Activated gamma-delta T cell (primary cell): ENCODE measurements at regions not wholly inside any gene's neighbourhood (a gene's known extent, or its start where the extent isn't known, plus 50 kb on each side); places are given as distances from the start of the nearest gene placed in this dataset.
"Not testable (repeated sequence)": the region's sequence is repeated elsewhere in the genome, so short reads cannot be mapped to it uniquely, and the experiment has no call there.

Experiments used
- DNase-seq: peaks from one replicate; lab custom pipeline; 2025; lab: John Stamatoyannopoulos, UW

GRCh38 chr16:79895917-79896203 lies 295.3 kb upstream of the MAF start:
- no peak for DNase-seq

GRCh38 chr16:79895053-79895916 lies 294.7 kb upstream of the MAF start:
- no peak for DNase-seq

- DNase-seq, result no peak
Observed at GRCh38 chr16:79893445-79893844, 292.9 kb upstream of the MAF start.

GRCh38 chr16:79892278-79892677 lies 291.7 kb upstream of the MAF start:
- DNase-seq, result no peak

- no peak for DNase-seq
Observed at GRCh38 chr16:79891458-79891857, 290.9 kb upstream of the MAF start.

GRCh38 chr16:79887541-79888540 lies 287.3 kb upstream of the MAF start:
- DNase-seq, result no peak

GRCh38 chr16:79885320-79885719 lies 284.8 kb upstream of the MAF start:
- DNase-seq, result no peak

- DNase-seq, result no peak
Observed at GRCh38 chr16:79883494-79883893, 283.0 kb upstream of the MAF start.

- no peak for DNase-seq
Observed at GRCh38 chr16:79882340-79883005, 281.9 kb upstream of the MAF start.

GRCh38 chr16:79881107-79881506 lies 280.6 kb upstream of the MAF start:
- not testable (repeated sequence) for DNase-seq

GRCh38 chr16:79876332-79876730 lies 275.8 kb upstream of the MAF start:
- no peak for DNase-seq

- DNase-seq, result no peak
Observed at GRCh38 chr16:79874391-79874790, 273.9 kb upstream of the MAF start.

- DNase-seq, result no peak
Observed at GRCh38 chr16:79873825-79874224, 273.3 kb upstream of the MAF start.

- no peak for DNase-seq
Observed at GRCh38 chr16:79871906-79872305, 271.4 kb upstream of the MAF start.

GRCh38 chr16:79870016-79870886 lies 269.7 kb upstream of the MAF start:
- no peak for DNase-seq

GRCh38 chr16:79869304-79870015 lies 268.9 kb upstream of the MAF start:
- no peak for DNase-seq

GRCh38 chr16:79868841-79869240 lies 268.3 kb upstream of the MAF start:
- no peak for DNase-seq

GRCh38 chr16:79867425-79867997 lies 267.0 kb upstream of the MAF start:
- DNase-seq, result no peak

- DNase-seq, result no peak
Observed at GRCh38 chr16:79865918-79866317, 265.4 kb upstream of the MAF start.

GRCh38 chr16:79864781-79865391 lies 264.3 kb upstream of the MAF start:
- no peak for DNase-seq
